Bronchial epithelial cell (primary cell): ENCODE measurements at regions not wholly inside any gene's neighbourhood (a gene's known extent, or its start where the extent isn't known, plus 50 kb on each side); places are given as distances from the start of the nearest gene placed in this dataset.

Experiments
- DNase-seq: peaks from one replicate; pipeline ENCODE4 v3.0.0-alpha.2; 2010; ENCODE audit warnings: low read depth
- FAIRE-seq: peaks from 2 replicates; lab custom pipeline; 2011; peaks lifted over from hg19 to GRCh38; lab: Jason Lieb, UNC
- H3K27me3 ChIP-seq: 2 replicates; pipeline ENCODE4 v1.5.1; 2011; ENCODE audit warnings: low read length; ENCODE audit not compliant: control insufficient read depth, insufficient read depth
- H3K36me3 ChIP-seq: 2 replicates; pipeline ENCODE4 v1.5.1; 2011; ENCODE audit warnings: low read length; ENCODE audit not compliant: control insufficient read depth, insufficient read depth
- H3K4me3 ChIP-seq: 2 replicates; pipeline ENCODE4 v1.5.1; 2011; ENCODE audit warnings: mild to moderate bottlenecking, low read depth, low read length, control low read depth
- CTCF ChIP-seq: IDR thresholded peaks from 2 replicates; pipeline ENCODE4 v1.5.1; 2011; ENCODE audit warnings: mild to moderate bottlenecking, moderate library complexity, low read length, control low read depth, inconsistent platforms; ENCODE audit not compliant: insufficient read depth, severe bottlenecking

GRCh38 chr12:124431971-124432370 lies 135.4 kb downstream of the NCOR2 start:
- Histone ChIP-seq H3K36me3 (peaks cover 10% of the 10 kb centered on the region), H3K4me3 (no peak overlapping the region), H3K27me3 (no peaks in the 10 kb centered on the region)
- DNase-seq = no peak
- TF ChIP-seq CTCF = no peak
- FAIRE-seq = no peak

DNA sequence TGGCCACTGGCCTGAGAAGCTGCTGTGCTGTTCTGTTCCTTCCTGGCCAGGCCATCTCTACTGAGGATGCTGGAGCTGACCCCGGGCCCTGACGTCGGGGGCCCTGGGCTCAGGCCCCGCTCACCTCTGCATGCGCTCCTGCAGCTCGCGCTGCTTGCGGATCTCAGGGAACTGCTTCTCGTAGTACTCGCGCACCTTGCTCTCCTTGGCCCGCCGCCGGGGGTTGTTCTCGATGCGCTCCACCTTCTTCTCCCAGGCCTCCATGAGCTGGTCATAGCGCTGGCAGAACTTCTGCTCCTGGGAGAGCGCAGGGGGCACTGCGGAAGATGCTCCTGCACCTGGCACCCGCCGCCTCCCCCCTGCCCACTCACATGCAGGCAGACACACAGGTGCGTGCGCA lies 135.6 kb downstream of the RFLNA start:
- Histone ChIP-seq H3K36me3 (peaks cover 15% of the 10 kb centered on the region), H3K4me3 (no peak overlapping the region), H3K27me3 (no peaks in the 10 kb centered on the region)
- no peak for FAIRE-seq
- no peak for TF ChIP-seq CTCF
- no peak for DNase-seq

GRCh38 chr12:124429535-124429934 lies 134.6 kb downstream of the RFLNA start:
- FAIRE-seq (no peak), DNase-seq (no peak)
- H3K27me3 ChIP-seq = no peaks in the 10 kb centered on the region
- no peak for TF ChIP-seq CTCF
- H3K4me3 ChIP-seq = no peak overlapping the region
- peaks cover 16% of the 10 kb centered on the region for H3K36me3 ChIP-seq

DNA sequence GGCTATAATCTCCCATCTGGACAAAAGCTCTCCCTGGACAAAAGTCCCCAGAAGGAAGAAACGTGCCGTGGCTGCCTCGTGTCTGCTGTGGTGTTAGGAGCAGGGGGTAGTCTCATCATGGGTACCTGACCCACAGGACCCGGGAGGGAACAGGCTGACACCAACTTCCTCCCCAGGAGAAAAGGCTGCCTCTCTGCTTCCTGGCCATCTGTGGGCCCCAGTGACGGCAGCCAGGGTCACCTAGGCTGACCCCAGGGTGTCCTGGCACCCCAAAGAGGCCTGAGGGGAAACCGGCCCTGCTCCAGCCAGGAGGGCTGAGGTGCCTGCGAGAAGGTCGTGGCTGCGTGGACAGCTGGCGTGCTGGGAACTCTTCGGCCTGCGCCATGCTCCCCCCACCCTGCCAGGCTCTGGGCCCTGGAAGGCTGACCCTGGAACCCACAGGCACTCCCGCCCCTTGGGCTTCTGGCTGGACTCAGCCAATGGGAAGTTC lies 133.9 kb downstream of the RFLNA start:
- TF ChIP-seq CTCF = no peak
- FAIRE-seq (no peak), DNase-seq (no peak)
- no peaks in the 10 kb centered on the region for H3K27me3 ChIP-seq
- H3K36me3 ChIP-seq = peaks cover 18% of the 10 kb centered on the region
- no peak overlapping the region for H3K4me3 ChIP-seq

DNA sequence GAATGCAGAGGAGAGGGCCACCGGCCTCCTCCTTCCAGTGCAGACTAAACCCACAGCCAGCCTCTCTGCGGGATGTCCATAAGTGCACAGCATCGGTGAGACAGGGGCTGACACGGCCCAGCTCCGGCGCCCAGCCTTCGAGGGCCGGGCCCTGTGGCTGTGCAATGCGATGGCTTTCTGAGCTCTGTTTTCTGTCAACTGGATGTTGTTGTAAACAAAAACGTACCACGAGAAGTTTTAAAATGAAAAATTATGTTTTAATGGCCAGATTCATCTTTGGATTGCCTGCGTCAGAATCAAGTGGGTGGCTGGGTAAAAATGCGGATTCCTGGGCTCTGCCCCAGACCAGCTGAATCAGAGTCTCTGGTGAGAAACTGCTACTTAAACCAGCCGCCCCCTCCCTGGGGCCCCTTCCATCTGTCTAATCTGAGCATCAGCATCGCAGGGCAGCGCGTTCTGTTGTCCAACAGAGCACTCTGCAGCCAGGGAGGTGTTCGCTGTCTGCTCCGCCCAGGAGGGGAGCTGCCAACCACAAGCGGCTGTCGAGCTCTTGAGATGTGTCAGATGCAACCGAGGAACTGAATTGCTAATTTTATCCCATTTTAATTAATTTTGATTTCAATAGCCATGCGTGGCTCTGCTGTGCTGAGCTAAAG lies 133.4 kb downstream of the RFLNA start:
- H3K36me3 ChIP-seq = peaks cover 16% of the 10 kb centered on the region
- TF ChIP-seq CTCF = no peak
- DNase-seq (no peak), FAIRE-seq (no peak)
- H3K4me3 ChIP-seq = no peak overlapping the region
- H3K27me3 ChIP-seq = no peaks in the 10 kb centered on the region
